A549 (cell line): ENCODE measurements at regions not wholly inside any gene's neighbourhood (a gene's known extent, or its start where the extent isn't known, plus 50 kb on each side); places are given as distances from the start of the nearest gene placed in this dataset.

Source experiments
- ATAC-seq, 2 experiments: fragments of 200-7000 bp in 1 of 2; fragments of >200 bp in 1 of 2; cut with Nextera tagmentation in 1 of 2; cut with Tn5 transposase in 1 of 2; 3 replicates each; pipeline versions ENCODE4 v1.8.0 to v1.9.1; 2018 to 2020; ENCODE audit warnings: mild to moderate bottlenecking in 1 of 2, moderate library complexity in 1 of 2
- CTCF ChIA-PET: fragments of 300-600 bp; sonication (Branson Sonifier 250); formaldehyde crosslinking; extraction: SDS; loops from one replicate; lab custom pipeline; 2021; ENCODE audit warnings: antibody characterized with exemption, inconsistent platforms; lab: Yijun Ruan, JAX
- POLR2A ChIA-PET: fragments of 350-600 bp; formaldehyde crosslinking; extraction: SDS; loops from one replicate; lab custom pipeline; 2021; ENCODE audit warnings: antibody characterized with exemption, inconsistent platforms; lab: Yijun Ruan, JAX
- DNase-seq, 2 experiments: peaks; one replicate each; pipeline versions ENCODE4 v3.0.0 to v3.0.0-alpha.2; 2011 to 2016; ENCODE audit warnings: low read depth in 1 of 2, low spot score in 1 of 2
- FAIRE-seq: peaks from 2 replicates; lab custom pipeline; 2011; peaks lifted over from hg19 to GRCh38; lab: Jason Lieb, UNC
- H3K27ac ChIP-seq, 2 experiments: fragments of >200 bp; sonication (Bioruptor Twin); formaldehyde crosslinking; 3 replicates each; pipeline ENCODE4 v1.5.1; 2016 to 2017
- H3K4me1 ChIP-seq: fragments of >200 bp; sonication (Bioruptor Twin); formaldehyde crosslinking; 3 replicates; pipeline ENCODE4 v1.6.1; 2016
- H3K4me2 ChIP-seq: fragments of >200 bp; sonication (Bioruptor Twin); formaldehyde crosslinking; 3 replicates; pipeline ENCODE4 v1.6.1; 2016
- H3K4me3 ChIP-seq: fragments of >200 bp; sonication (Bioruptor Twin); formaldehyde crosslinking; 3 replicates; pipeline ENCODE4 v1.5.1; 2016
- H3K9me3 ChIP-seq: fragments of >200 bp; sonication (Bioruptor Twin); formaldehyde crosslinking; 3 replicates; pipeline ENCODE4 v1.6.1; 2016
- ATOH8 ChIP-seq: fragments of 250-450 bp; sonication (Bioruptor Pico); IDR thresholded peaks from 2 replicates; pipeline ENCODE4 v1.5.0; 2020; ENCODE audit warnings: low read depth, mild to moderate bottlenecking, moderate library complexity
- CBX8 ChIP-seq: fragments of 200-600 bp; sonication (generic); IDR thresholded peaks from 2 replicates; pipeline ENCODE4 v1.6.1; 2016
- CHD4 ChIP-seq: fragments of 200-600 bp; sonication (generic); IDR thresholded peaks from 2 replicates; pipeline ENCODE4 v1.6.1; 2016; ENCODE audit warnings: antibody characterized with exemption, mild to moderate bottlenecking, borderline replicate concordance
- CTCF ChIP-seq: fragments of >200 bp; sonication (Bioruptor Twin); formaldehyde crosslinking; IDR thresholded peaks from 3 replicates; pipeline ENCODE4 v1.5.1; 2016
- ELK1 ChIP-seq: fragments of 150-350 bp; IDR thresholded peaks from 2 replicates; pipeline ENCODE4 v1.6.1; 2014; ENCODE audit warnings: low read depth, mild to moderate bottlenecking, low read length
- FOSL2 ChIP-seq, 2 experiments: fragments of 450-650 bp in 1 of 2; fragments of >200 bp in 1 of 2; sonication (Bioruptor Twin) in 1 of 2; formaldehyde crosslinking; IDR thresholded peaks; 2 replicates each; pipeline versions ENCODE4 v1.5.0 to v1.6.1; 2016 to 2020; ENCODE audit warnings: mild to moderate bottlenecking in 1 of 2, moderate library complexity in 1 of 2
- HMGXB4 ChIP-seq: fragments of 250-450 bp; sonication (Bioruptor Pico); IDR thresholded peaks from 2 replicates; pipeline ENCODE4 v1.5.0; 2021; ENCODE audit warnings: mild to moderate bottlenecking, moderate library complexity, borderline replicate concordance
- HOXB13 ChIP-seq: fragments of 250-450 bp; sonication (Bioruptor Pico); IDR thresholded peaks from 2 replicates; pipeline ENCODE4 v1.5.0; 2020; ENCODE audit warnings: low read depth, mild to moderate bottlenecking, moderate library complexity
- JUN ChIP-seq, 2 experiments: fragments of >200 bp; sonication (Bioruptor Twin); formaldehyde crosslinking; IDR thresholded peaks; 2 replicates in 1 of 2; 3 replicates in 1 of 2; pipeline ENCODE4 v1.6.1; 2016 to 2017
- JUNB ChIP-seq: fragments of >200 bp; sonication (Bioruptor Twin); formaldehyde crosslinking; IDR thresholded peaks from 2 replicates; pipeline ENCODE4 v1.6.1; 2016
- MAFK ChIP-seq: fragments of 450-650 bp; IDR thresholded peaks from 2 replicates; pipeline ENCODE4 v1.6.1; 2014; ENCODE audit not compliant: partially characterized antibody
- MAX ChIP-seq: IDR thresholded peaks from 2 replicates; pipeline ENCODE4 v1.6.1; 2012
- MAZ ChIP-seq: fragments of 150-350 bp; IDR thresholded peaks from 2 replicates; pipeline ENCODE4 v1.6.1; 2014; ENCODE audit warnings: antibody characterized with exemption, low read depth, low read length, borderline replicate concordance
- MYC ChIP-seq: IDR thresholded peaks from 2 replicates; pipeline ENCODE4 v1.6.1; 2012; ENCODE audit warnings: mild to moderate bottlenecking, inconsistent platforms, low read length, improper control_type of control experiment, borderline replicate concordance
- NFE2L2 ChIP-seq: fragments of 150-350 bp; conservative IDR thresholded peaks from 2 replicates; pipeline ENCODE4 v1.6.1; 2014; ENCODE audit warnings: low read length
- NPAS2 ChIP-seq: fragments of 250-450 bp; sonication (Bioruptor Pico); IDR thresholded peaks from 2 replicates; pipeline ENCODE4 v1.8.0; 2022; ENCODE audit warnings: mild to moderate bottlenecking, moderate library complexity, borderline replicate concordance
- NR3C1 ChIP-seq: fragments of >200 bp; sonication (Bioruptor Twin); formaldehyde crosslinking; IDR thresholded peaks from 3 replicates; pipeline ENCODE4 v1.6.1; 2017
- POLR2A ChIP-seq: IDR thresholded peaks from 2 replicates; pipeline ENCODE4 v1.6.1; 2012; ENCODE audit warnings: mild to moderate bottlenecking, low read length
- RAD21 ChIP-seq, 2 experiments: fragments of >200 bp in 1 of 2; sonication (Bioruptor Twin) in 1 of 2; formaldehyde crosslinking in 1 of 2; IDR thresholded peaks in 1 of 2; conservative IDR thresholded peaks in 1 of 2; 2 replicates in 1 of 2; 3 replicates in 1 of 2; pipeline ENCODE4 v1.6.1; 2012 to 2018; ENCODE audit warnings: inconsistent platforms in 1 of 2
- TP53 ChIP-seq: fragments of 250-450 bp; sonication (Bioruptor Pico); IDR thresholded peaks from 2 replicates; pipeline ENCODE4 v1.5.0; 2021; ENCODE audit warnings: mild to moderate bottlenecking, moderate library complexity
- WGBS: methylation state at CpG from one replicate; pipeline ENCODE4 v1.1.6; 2017; ENCODE audit errors: missing lambda C conversion rate; 5-methylcytosine and 5-hydroxymethylcytosine counted together
- TF ChIP-seq, protein P1 (sequence below): fragments of >200 bp; sonication (Bioruptor Twin); formaldehyde crosslinking; IDR thresholded peaks from 3 replicates; pipeline ENCODE4 v1.6.1; 2016

- H3K4me2 ChIP-seq = no peak overlapping the region
- no peak overlapping the region for H3K27ac ChIP-seq
- no peak for TF ChIP-seq MAX
- TF ChIP-seq NR3C1 = no peak
- no peak for TF ChIP-seq MYC
- no peak for TF ChIP-seq ATOH8 (CRISPR knock-in tag)
- TF ChIP-seq, protein P1, sequence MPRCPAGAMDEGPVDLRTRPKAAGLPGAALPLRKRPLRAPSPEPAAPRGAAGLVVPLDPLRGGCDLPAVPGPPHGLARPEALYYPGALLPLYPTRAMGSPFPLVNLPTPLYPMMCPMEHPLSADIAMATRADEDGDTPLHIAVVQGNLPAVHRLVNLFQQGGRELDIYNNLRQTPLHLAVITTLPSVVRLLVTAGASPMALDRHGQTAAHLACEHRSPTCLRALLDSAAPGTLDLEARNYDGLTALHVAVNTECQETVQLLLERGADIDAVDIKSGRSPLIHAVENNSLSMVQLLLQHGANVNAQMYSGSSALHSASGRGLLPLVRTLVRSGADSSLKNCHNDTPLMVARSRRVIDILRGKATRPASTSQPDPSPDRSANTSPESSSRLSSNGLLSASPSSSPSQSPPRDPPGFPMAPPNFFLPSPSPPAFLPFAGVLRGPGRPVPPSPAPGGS = no peak
- TF ChIP-seq MAFK = peak; percentile 86
- no peaks in the 10 kb centered on the region for H3K4me1 ChIP-seq
- FAIRE-seq = no peak
- 23% methylated on average over 7 of the region's 7 CpGs for WGBS
- no peak for ATAC-seq
- ChIA-PET POLR2A (no interaction called here), CTCF (no interaction called here)
- H3K9me3 ChIP-seq = no peaks in the 10 kb centered on the region
- no peak for DNase-seq
- H3K4me3 ChIP-seq = no peak overlapping the region
Measured at GRCh38 chr10:31186225-31187000, 132.6 kb upstream of the ZEB1 start.

DNA sequence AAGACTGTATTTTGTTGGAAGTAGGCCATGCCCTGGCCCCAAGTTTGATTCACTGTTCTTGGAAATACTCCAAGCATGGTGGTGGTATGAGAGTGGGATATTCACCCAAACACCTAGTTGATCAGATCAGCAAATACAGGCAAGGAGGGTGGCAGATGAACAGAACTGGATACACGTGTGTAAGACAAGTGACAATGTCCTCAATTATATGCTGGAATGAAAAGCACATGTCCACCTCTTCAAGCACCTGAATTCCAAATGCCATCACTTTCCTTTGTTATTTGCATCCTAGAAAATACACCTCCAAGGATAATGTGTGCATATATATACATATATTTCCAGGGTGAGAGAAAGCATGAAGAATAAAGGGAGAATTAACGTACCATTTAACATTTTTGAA, 131.8 kb upstream of the ZEB1 start:
- FAIRE-seq = no peak
- WGBS = 64% methylated on average over 2 of the region's 2 CpGs
- no peak for TF ChIP-seq JUNB
- no peak for TF ChIP-seq CBX8
- no peak for TF ChIP-seq RAD21 (conservative IDR thresholded peaks at IDR 0.05 in 1 of 2, IDR thresholded peaks at IDR 0.05 in 1 of 2)
- TF ChIP-seq NPAS2 = no peak
- no peak for TF ChIP-seq FOSL2 (IDR thresholded peaks at IDR 0.05)
- no peak for TF ChIP-seq FOSL2 (CRISPR knock-in tag; IDR thresholded peaks at IDR 0.05)
- no peak for TF ChIP-seq MAFK
- no peak for TF ChIP-seq HOXB13 (CRISPR knock-in tag)
- TF ChIP-seq POLR2A = no peak
- Histone ChIP-seq H3K27ac (no peak overlapping the region), H3K4me1 (no peaks in the 10 kb centered on the region), H3K9me3 (no peaks in the 10 kb centered on the region), H3K4me2 (no peak overlapping the region), H3K4me3 (no peak overlapping the region)
- ATAC-seq = no peak
- no peak for DNase-seq
- ChIA-PET POLR2A (no interaction called here), CTCF (no interaction called here)

- ChIA-PET CTCF (no interaction called here), POLR2A (no interaction called here)
- Histone ChIP-seq H3K27ac (no peak overlapping the region), H3K4me1 (no peaks in the 10 kb centered on the region), H3K4me2 (no peak overlapping the region), H3K4me3 (no peak overlapping the region)
- no peak for TF ChIP-seq CTCF
- TF ChIP-seq CHD4 = no peak
- TF ChIP-seq, protein P1 = no peak
- TF ChIP-seq TP53 (CRISPR knock-in tag) = no peak
- no peak for TF ChIP-seq MAZ
- no peak for TF ChIP-seq JUN (IDR thresholded peaks at IDR 0.05)
- no peak for TF ChIP-seq ATOH8 (CRISPR knock-in tag)
- no peak for TF ChIP-seq FOSL2 (IDR thresholded peaks at IDR 0.05)
- no peak for TF ChIP-seq FOSL2 (CRISPR knock-in tag; IDR thresholded peaks at IDR 0.05)
- no peak for TF ChIP-seq HMGXB4 (CRISPR knock-in tag)
- no peak for TF ChIP-seq ELK1
- no peak for TF ChIP-seq NFE2L2
- TF ChIP-seq, all 56 proteins: peak for 0
- no peak for DNase-seq
- ATAC-seq = no peak
- 59% methylated on average over 14 of the region's 14 CpGs for WGBS
- no peaks in the 10 kb centered on the region for H3K9me3 ChIP-seq
- no peak for FAIRE-seq
Measured at GRCh38 chr10:31187607-31188210, 131.3 kb upstream of the ZEB1 start.
